LNCaP clone FGC (cell line): ENCODE measurements at regions not wholly inside any gene's neighbourhood (a gene's known extent, or its start where the extent isn't known, plus 50 kb on each side); places are given as distances from the start of the nearest gene placed in this dataset.

Source experiments
- DNase-seq: peaks from one replicate; pipeline ENCODE4 v3.0.0-alpha.2; 2011; ENCODE audit warnings: low read depth
- H3K4me3 ChIP-seq: 2 replicates; pipeline ENCODE4 v1.5.1; 2011; ENCODE audit warnings: mild to moderate bottlenecking, low read depth, low read length, control low read depth
- CTCF ChIP-seq: IDR thresholded peaks from 2 replicates; pipeline ENCODE4 v1.5.1; 2012; ENCODE audit warnings: mild to moderate bottlenecking; ENCODE audit not compliant: control insufficient read depth, insufficient read depth; ENCODE audit errors: extremely low read depth

GRCh38 chr10:44261710-44262455, 123.0 kb downstream of the CXCL12 start:
- no peak for DNase-seq
- no peak overlapping the region for H3K4me3 ChIP-seq
- TF ChIP-seq CTCF = no peak

GRCh38 chr10:44261296-44261695, 123.6 kb downstream of the CXCL12 start:
- H3K4me3 ChIP-seq = no peak overlapping the region
- DNase-seq = no peak

GRCh38 chr10:44260286-44260928, 124.5 kb downstream of the CXCL12 start:
- DNase-seq = no peak
- no peak for TF ChIP-seq CTCF
- no peak overlapping the region for H3K4me3 ChIP-seq

More at GRCh38 chr10:44261296-44261695, 123.6 kb downstream of the CXCL12 start:
- no peak for TF ChIP-seq CTCF

- no peak for DNase-seq
- no peak for TF ChIP-seq CTCF
- no peak overlapping the region for H3K4me3 ChIP-seq
These were observed 125.6 kb downstream of the CXCL12 start for GRCh38 chr10:44259090-44259874.

GRCh38 chr10:44258460-44259089, 126.3 kb downstream of the CXCL12 start:
- no peak for DNase-seq
- H3K4me3 ChIP-seq = no peak overlapping the region

GRCh38 chr10:44258019-44258418, 126.9 kb downstream of the CXCL12 start:
- no peak for DNase-seq
- H3K4me3 ChIP-seq = no peak overlapping the region
- no peak for TF ChIP-seq CTCF

More at GRCh38 chr10:44258460-44259089, 126.3 kb downstream of the CXCL12 start:
- TF ChIP-seq CTCF = no peak
